Breast epithelium (tissue), 3 donors: ENCODE measurements at regions not wholly inside any gene's neighbourhood (a gene's known extent, or its start where the extent isn't known, plus 50 kb on each side); places are given as distances from the start of the nearest gene placed in this dataset.

Source experiments
- CTCF ChIP-seq, 3 donors: fragments of 450-650 bp; IDR thresholded peaks; one replicate each; pipeline ENCODE4 v1.5.1; 2016 to 2017; ENCODE audit warnings: antibody characterized with exemption in 3 of 3, mild to moderate bottlenecking in 3 of 3, moderate library complexity in 3 of 3
- POLR2A ChIP-seq: fragments of 450-650 bp; IDR thresholded peaks from one replicate; pipeline ENCODE4 v1.6.1; 2016; ENCODE audit warnings: antibody characterized with exemption, mild to moderate bottlenecking, moderate library complexity

GRCh38 chr16:82395212-82395611 is 225.2 kb upstream of the MPHOSPH6 start:
- no peak for TF ChIP-seq CTCF (IDR thresholded peaks at IDR 0.05)
- no peak for TF ChIP-seq POLR2A
